NCI-H446 treated with DMSO at 0.1 percent for 48 hours (cell line): ENCODE measurements at regions not wholly inside any gene's neighbourhood (a gene's known extent, or its start where the extent isn't known, plus 50 kb on each side); places are given as distances from the start of the nearest gene placed in this dataset.

Source experiments
- DNase-seq: peaks from one replicate; lab custom pipeline; 2025; lab: John Stamatoyannopoulos, UW

- no peak for DNase-seq
Measured at GRCh38 chr6:1482381-1483166, 93.2 kb downstream of the FOXF2 start.

DNA sequence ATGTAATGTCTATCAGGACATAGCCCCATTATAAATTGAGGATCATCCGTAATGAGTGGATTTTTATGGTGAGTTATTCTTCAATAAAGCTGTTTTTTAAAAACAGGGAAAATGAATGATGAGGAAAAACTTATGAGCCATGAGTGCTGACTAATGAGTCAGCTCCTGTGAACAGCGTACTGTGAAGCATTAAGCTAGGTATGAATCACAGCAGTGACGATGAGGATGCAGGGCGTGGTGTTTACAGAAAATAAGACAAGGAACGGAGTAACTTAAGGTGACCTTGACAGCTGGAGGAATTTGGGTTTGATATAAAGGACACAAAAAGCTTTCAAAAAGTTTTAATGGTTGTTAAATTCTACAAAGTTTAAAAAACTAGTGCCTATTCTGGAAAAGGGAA, 96.3 kb downstream of the FOXF2 start:
- DNase-seq: no peak

GRCh38 chr6:1486387-1486786, 97.0 kb downstream of the FOXF2 start:
- DNase-seq: no peak

GRCh38 chr6:1487239-1487638, 97.9 kb downstream of the FOXF2 start:
- no peak for DNase-seq

- DNase-seq: no peak
Measured at GRCh38 chr6:1491025-1491424, 101.6 kb downstream of the FOXF2 start.

DNA sequence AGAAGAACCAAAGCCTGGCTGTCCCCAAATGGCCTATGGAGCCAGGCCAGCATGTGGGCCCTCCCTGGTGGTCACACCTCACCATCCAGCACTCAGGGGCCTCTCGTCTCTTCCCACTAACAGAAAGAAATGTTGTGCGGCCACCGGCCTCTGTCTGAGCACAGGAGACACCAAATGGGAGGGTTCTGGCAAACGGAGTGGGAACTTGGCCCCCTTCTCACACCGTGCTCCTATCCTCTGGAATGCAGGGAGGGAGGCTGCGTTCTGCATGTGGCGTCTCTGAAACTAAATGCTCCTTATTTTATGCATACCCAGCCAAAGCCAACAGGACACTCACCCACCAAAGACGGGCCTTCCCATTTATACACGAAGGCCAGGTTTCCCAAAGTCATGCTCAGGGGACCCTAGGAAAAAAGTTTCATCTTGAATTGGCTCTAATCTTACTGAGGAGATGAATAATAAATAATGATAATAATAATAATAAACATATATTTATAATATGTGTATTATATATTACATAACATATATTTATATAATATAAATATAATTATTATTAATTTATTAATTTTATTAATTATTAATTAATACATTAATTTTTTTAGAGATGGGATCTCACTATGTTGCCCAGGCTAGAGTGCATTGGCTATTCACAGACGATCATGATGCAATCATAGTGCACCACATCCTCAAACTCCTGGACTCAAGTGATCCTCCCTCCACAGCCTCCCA, 102.4 kb downstream of the FOXF2 start:
- no peak for DNase-seq

DNA sequence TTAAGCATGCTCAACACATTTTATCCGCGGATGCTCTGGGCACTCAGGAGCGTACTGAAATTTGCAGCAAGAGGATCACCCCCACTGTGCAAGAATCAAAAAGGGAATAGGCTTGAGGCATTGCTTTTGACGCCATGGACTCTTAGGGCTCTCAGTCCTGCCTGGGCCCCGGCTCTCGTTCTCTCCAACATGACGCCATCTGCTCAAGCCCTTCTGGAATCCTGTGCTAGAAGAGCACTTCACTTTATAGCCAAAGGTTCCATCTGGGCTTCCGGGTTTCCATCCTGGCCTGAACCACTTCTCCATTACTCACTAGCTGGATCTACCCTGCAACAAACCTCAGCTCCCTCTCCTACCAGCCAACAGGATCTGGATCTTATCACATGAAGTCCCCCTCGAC, 105.3 kb downstream of the FOXF2 start:
- peak; percentile 42 for DNase-seq

DNA sequence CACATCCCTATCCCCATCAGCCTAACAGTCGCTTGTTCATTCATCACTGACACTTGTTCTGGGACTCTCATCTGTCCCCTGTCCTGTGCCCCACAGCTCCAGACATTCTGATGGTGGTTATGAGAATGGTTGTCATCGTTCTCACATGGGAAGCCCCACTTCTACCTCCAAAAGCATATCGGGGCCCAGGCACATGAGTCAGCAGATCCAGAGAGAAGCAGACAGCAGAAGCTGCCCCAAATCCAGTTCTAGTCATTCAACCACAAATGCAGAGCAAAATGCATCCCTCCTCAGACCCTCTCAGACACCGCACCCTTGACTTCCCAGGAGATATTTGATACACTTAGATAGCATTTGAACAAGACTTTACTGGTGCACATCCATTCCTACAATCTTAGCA, 106.0 kb downstream of the FOXF2 start:
- DNase-seq: no peak

DNA sequence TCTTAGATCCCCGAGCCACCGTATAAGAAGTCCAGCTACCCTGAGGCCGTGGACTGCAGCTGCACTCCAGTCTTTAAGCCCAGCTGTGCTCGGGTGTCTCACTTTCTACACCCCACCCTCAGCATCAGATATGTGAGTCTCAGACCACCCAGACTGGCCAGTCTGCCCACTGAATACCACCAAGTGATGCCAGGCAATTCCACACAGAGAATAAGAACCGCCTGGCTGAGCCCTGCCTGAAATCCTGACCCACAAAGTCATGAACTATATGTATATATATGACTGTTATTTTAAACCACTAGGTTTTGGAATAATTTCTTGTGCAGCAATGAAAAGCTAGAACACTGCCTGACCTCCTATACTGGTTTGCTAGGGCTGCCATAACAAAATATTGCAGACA, 106.7 kb downstream of the FOXF2 start:
- DNase-seq: no peak

- peak; percentile 58 for DNase-seq
Measured at GRCh38 chr6:1496836-1497760, 107.7 kb downstream of the FOXF2 start.

GRCh38 chr6:1497761-1498105, 108.4 kb downstream of the FOXF2 start:
- no peak for DNase-seq

DNA sequence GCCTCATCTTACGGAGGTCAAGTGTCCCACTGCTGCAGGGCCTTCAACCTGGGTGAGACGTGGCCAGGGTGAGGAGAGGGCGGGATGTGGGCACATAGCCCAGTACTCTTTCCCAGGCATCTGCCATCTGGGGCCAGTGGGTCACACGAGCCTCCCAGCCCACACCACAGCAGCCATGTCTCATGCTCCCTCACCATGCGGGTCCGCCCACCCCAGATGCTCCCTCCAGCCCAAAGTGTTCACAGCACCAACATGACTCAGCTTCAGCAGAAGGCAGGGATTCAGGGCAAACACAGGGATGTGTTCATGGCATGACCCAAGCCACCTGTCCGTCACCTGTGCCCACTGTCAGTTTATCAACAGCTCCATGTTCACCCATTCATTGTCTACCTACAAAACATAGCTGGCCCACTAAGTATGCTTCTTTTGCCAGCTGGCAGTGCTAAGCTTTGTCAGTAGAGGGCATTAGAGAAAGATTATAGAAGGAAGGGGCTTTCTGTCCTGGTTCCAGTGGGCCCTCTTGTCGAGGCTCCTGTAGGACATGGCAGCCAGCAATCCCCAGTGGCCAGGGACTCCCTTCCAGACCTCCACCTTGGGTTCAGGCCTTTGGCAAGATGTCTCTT, 109.2 kb downstream of the FOXF2 start:
- no peak for DNase-seq

- no peak for DNase-seq
Measured at GRCh38 chr6:1499777-1500176, 109.9 kb upstream of the FOXC1 start.

- DNase-seq: no peak
Measured at GRCh38 chr6:1500913-1501312, 108.8 kb upstream of the FOXC1 start.

- DNase-seq: no peak
Measured at GRCh38 chr6:1502041-1502440, 107.7 kb upstream of the FOXC1 start.

GRCh38 chr6:1503811-1504210, 105.9 kb upstream of the FOXC1 start:
- no peak for DNase-seq

GRCh38 chr6:1504465-1504864, 105.2 kb upstream of the FOXC1 start:
- DNase-seq: no peak

- DNase-seq: no peak
Measured at GRCh38 chr6:1507251-1507650, 102.5 kb upstream of the FOXC1 start.

GRCh38 chr6:1509241-1509640, 100.5 kb upstream of the FOXC1 start:
- DNase-seq: no peak

- DNase-seq: no peak
Measured at GRCh38 chr6:1510239-1510638, 99.5 kb upstream of the FOXC1 start.

GRCh38 chr6:1513215-1513780, 96.4 kb upstream of the FOXC1 start:
- no peak for DNase-seq

GRCh38 chr6:1514078-1514477, 95.6 kb upstream of the FOXC1 start:
- no peak for DNase-seq
